HepG2 (cell line): ENCODE measurements at regions not wholly inside any gene's neighbourhood (a gene's known extent, or its start where the extent isn't known, plus 50 kb on each side); places are given as distances from the start of the nearest gene placed in this dataset.

ENCODE experiments used
- ATAC-seq: fragments of 200-7000 bp; cut with Tn5 transposase; 3 replicates; pipeline ENCODE4 v1.9.1; 2020; ENCODE audit warnings: mild to moderate bottlenecking, moderate library complexity
- BruUV-seq: library from RNA; stranded (reverse); fragments of 400-500 nt; replicated peaks from 2 replicates; lab custom pipeline; 2021; lab: Mats Ljungman, UMichigan
- CTCF ChIA-PET: fragments of 300-600 bp; formaldehyde crosslinking; extraction: SDS; loops from one replicate; lab custom pipeline; 2021; ENCODE audit warnings: low total read pairs, inconsistent platforms, low intra/inter-chr PET ratio; lab: Yijun Ruan, JAX
- POLR2A ChIA-PET: fragments of 350-600 bp; sonication (Branson Sonifier 250); formaldehyde crosslinking; loops from one replicate; lab custom pipeline; 2020; ENCODE audit warnings: antibody characterized with exemption, inconsistent platforms; lab: Yijun Ruan, JAX
- DNase-seq: peaks from one replicate; pipeline ENCODE4 v3.0.0-alpha.2; 2015; ENCODE audit warnings: low spot score
- FAIRE-seq: peaks from 3 replicates; lab custom pipeline; 2011; peaks lifted over from hg19 to GRCh38; lab: Jason Lieb, UNC
- H2AFZ ChIP-seq: one replicate; pipeline ENCODE4 v1.6.1; 2011; ENCODE audit warnings: low read length, inconsistent platforms
- H3K27ac ChIP-seq: fragments of 300-600 bp; 3 replicates; pipeline ENCODE4 v1.8.0; 2011; ENCODE audit warnings: mixed run types, mild to moderate bottlenecking, mixed read lengths, low read length, inconsistent platforms; ENCODE audit not compliant: insufficient read depth; ENCODE audit errors: extremely low read length
- H3K27me3 ChIP-seq, 2 experiments: fragments of 200-600 bp in 1 of 2; 2 replicates in 1 of 2; 3 replicates in 1 of 2; pipeline versions ENCODE4 v1.6.0 to v1.8.0; 2011; ENCODE audit warnings: low read length in 2 of 2, mild to moderate bottlenecking in 2 of 2, moderate library complexity in 2 of 2, inconsistent platforms in 1 of 2; ENCODE audit not compliant: insufficient read depth in 2 of 2, control insufficient read depth in 1 of 2
- H3K36me3 ChIP-seq, 2 experiments: fragments of 200-600 bp in 1 of 2; replicated peaks in 1 of 2; 2 replicates in 1 of 2; 3 replicates in 1 of 2; pipeline versions ENCODE4 v1.5.1 to v1.8.0; 2011; ENCODE audit warnings: low read length in 2 of 2, inconsistent platforms in 1 of 2; ENCODE audit not compliant: insufficient read depth in 2 of 2, control insufficient read depth in 1 of 2
- H3K4me1 ChIP-seq: 2 replicates; pipeline ENCODE4 v1.5.1; 2012; ENCODE audit warnings: low read length, inconsistent platforms; ENCODE audit not compliant: insufficient read depth
- H3K4me2 ChIP-seq: 2 replicates; pipeline ENCODE4 v1.6.0; 2011; ENCODE audit warnings: low read depth, low read length, inconsistent platforms
- H3K4me3 ChIP-seq, 3 experiments: fragments of 200-600 bp in 1 of 3; sonication (generic), shearing (Covaris generic) in 1 of 3; replicated peaks in 1 of 3; 2 replicates each; pipeline ENCODE4 v1.5.1; 2011 to 2016; ENCODE audit warnings: low read length in 3 of 3, inconsistent platforms in 2 of 3, low read depth in 2 of 3, mild to moderate bottlenecking in 2 of 3, control low read depth in 1 of 3, mixed read lengths in 1 of 3; ENCODE audit not compliant: insufficient read depth in 1 of 3
- H3K79me2 ChIP-seq: one replicate; pipeline ENCODE4 v1.6.1; 2011; ENCODE audit warnings: low read length, inconsistent platforms; ENCODE audit not compliant: insufficient read depth
- H3K9ac ChIP-seq: 2 replicates; pipeline ENCODE4 v1.6.0; 2011; ENCODE audit warnings: mild to moderate bottlenecking, low read depth, low read length, inconsistent platforms; ENCODE audit not compliant: insufficient read depth
- H3K9me3 ChIP-seq: 2 replicates; pipeline ENCODE4 v1.5.1; 2012; ENCODE audit warnings: mild to moderate bottlenecking, low read length
- H4K20me1 ChIP-seq: 2 replicates; pipeline ENCODE4 v1.6.0; 2011; ENCODE audit warnings: inconsistent platforms, mild to moderate bottlenecking, low read length, moderate library complexity; ENCODE audit not compliant: insufficient read depth
- CSRNP1 ChIP-seq: sonication (generic); formaldehyde crosslinking; IDR thresholded peaks from 2 replicates; pipeline ENCODE4 v1.8.1; 2023; ENCODE audit warnings: mild to moderate bottlenecking, missing genetic modification reagents
- CSRNP2 ChIP-seq: sonication (generic); formaldehyde crosslinking; conservative IDR thresholded peaks from 2 replicates; pipeline ENCODE4 v1.8.0; 2022; ENCODE audit warnings: low read depth, missing genetic modification reagents
- HOXA7 ChIP-seq: sonication (generic); formaldehyde crosslinking; IDR thresholded peaks from 2 replicates; pipeline ENCODE4 v1.8.1; 2022; ENCODE audit warnings: mild to moderate bottlenecking, missing genetic modification reagents, moderate library complexity
- JUN ChIP-seq: sonication (generic); formaldehyde crosslinking; IDR thresholded peaks from 2 replicates; pipeline ENCODE4 v1.4.0; 2020; ENCODE audit warnings: mild to moderate bottlenecking, missing genetic modification reagents
- KLF13 ChIP-seq: sonication (generic); formaldehyde crosslinking; IDR thresholded peaks from 2 replicates; pipeline ENCODE4 v1.4.0; 2020; ENCODE audit warnings: mild to moderate bottlenecking, missing genetic modification reagents
- KMT2B ChIP-seq: IDR thresholded peaks from 2 replicates; pipeline ENCODE4 v1.6.1; 2016; ENCODE audit warnings: missing genetic modification reagents, missing compliant biosample characterization
- MATR3 ChIP-seq: sonication (generic); formaldehyde crosslinking; IDR thresholded peaks from 2 replicates; pipeline ENCODE4 v1.4.0; 2020; ENCODE audit warnings: missing genetic modification reagents
- NFATC3 ChIP-seq: sonication (generic); formaldehyde crosslinking; IDR thresholded peaks from 2 replicates; pipeline ENCODE4 v1.5.1; 2020; ENCODE audit warnings: mild to moderate bottlenecking, missing genetic modification reagents
- NFIB ChIP-seq: sonication (generic); formaldehyde crosslinking; IDR thresholded peaks from 2 replicates; pipeline ENCODE4 v1.9.0; 2021; ENCODE audit warnings: missing genetic modification reagents, mild to moderate bottlenecking, borderline replicate concordance
- PBX3 ChIP-seq: sonication (generic); formaldehyde crosslinking; IDR thresholded peaks from 2 replicates; pipeline ENCODE4 v1.8.1; 2023; ENCODE audit warnings: missing genetic modification reagents, inconsistent platforms, borderline replicate concordance
- SMAD3 ChIP-seq: sonication (generic); formaldehyde crosslinking; IDR thresholded peaks from 2 replicates; pipeline ENCODE4 v1.4.0; 2020; ENCODE audit warnings: missing genetic modification reagents
- SRSF1 ChIP-seq: fragments of 200-400 bp; formaldehyde crosslinking; optimal IDR thresholded peaks from 2 replicates; pipeline ENCODE3; 2017; ENCODE audit warnings: mild to moderate bottlenecking, low read depth, low read length, moderate library complexity
- TRIM24 ChIP-seq: sonication (generic); formaldehyde crosslinking; IDR thresholded peaks from 2 replicates; pipeline ENCODE4 v1.8.0; 2022; ENCODE audit warnings: mild to moderate bottlenecking, missing genetic modification reagents
- ZBTB38 ChIP-seq: sonication (generic); formaldehyde crosslinking; IDR thresholded peaks from 2 replicates; pipeline ENCODE4 v1.5.1; 2020; ENCODE audit warnings: mild to moderate bottlenecking, missing genetic modification reagents
- ZBTB7B ChIP-seq: sonication (generic); formaldehyde crosslinking; IDR thresholded peaks from 2 replicates; pipeline ENCODE4 v1.4.0; 2020; ENCODE audit warnings: missing genetic modification reagents
- ZNF432 ChIP-seq: sonication (generic); formaldehyde crosslinking; IDR thresholded peaks from 2 replicates; pipeline ENCODE4 v1.5.0; 2020; ENCODE audit warnings: missing genetic modification reagents, mild to moderate bottlenecking, borderline replicate concordance
- ZNF644 ChIP-seq: IDR thresholded peaks from 2 replicates; pipeline ENCODE4 v1.6.1; 2016; ENCODE audit warnings: low read depth
- WGBS: methylation state at CpG from one replicate; pipeline ENCODE4 v1.1.6; 2017; ENCODE audit warnings: low lambda C conversion rate; 5-methylcytosine and 5-hydroxymethylcytosine counted together
- in situ Hi-C: cut with HindIII; loops from 2 replicates; pipeline ENCODE4 v1.10.0; 2017; ENCODE audit warnings: low pct_unique_long_range_greater_than_20kb; ENCODE audit not compliant: extremely low pct_ligation_motif_present
- intact Hi-C: fragments of 100-400 bp; cut with micrococcal nuclease; formaldehyde crosslinking; loops from one replicate; pipeline ENCODE4 v1.10.0; 2022; ENCODE audit not compliant: unreplicated experiment

- in situ Hi-C loops, result no loop called here
- DNase-seq (no peak), ATAC-seq (no peak), FAIRE-seq (no peak)
- TF ChIP-seq TRIM24 (CRISPR knock-in tag) (no peak), ZBTB38 (CRISPR knock-in tag) (no peak), ZBTB7B (CRISPR knock-in tag) (no peak), CSRNP1 (no peak), SRSF1 (no peak), KLF13 (CRISPR knock-in tag) (no peak), JUN (CRISPR knock-in tag) (no peak), HOXA7 (no peak), ZNF432 (CRISPR knock-in tag) (no peak), NFATC3 (CRISPR knock-in tag) (no peak), KMT2B (CRISPR knock-in tag) (no peak), ZNF644 (CRISPR knock-in tag) (no peak), NFIB (no peak), PBX3 (CRISPR knock-in tag) (no peak), MATR3 (CRISPR knock-in tag) (no peak), CSRNP2 (CRISPR knock-in tag) (no peak), SMAD3 (CRISPR knock-in tag) (no peak)
- H3K27me3 ChIP-seq, result no peaks in the 10 kb centered on the region
- ChIA-PET POLR2A (no interaction called here), CTCF (no interaction called here)
- no peaks in the 10 kb centered on the region for H3K79me2 ChIP-seq
- H3K9ac ChIP-seq, result no peak overlapping the region
- no peak overlapping the region for H3K27ac ChIP-seq
- intact Hi-C loops, result no loop called here
- no peaks in the 10 kb centered on the region for H3K9me3 ChIP-seq
- H3K4me2 ChIP-seq, result no peak overlapping the region
- no peaks in the 10 kb centered on the region for H3K36me3 ChIP-seq
- no peak overlapping the region for H3K4me3 ChIP-seq
- no peaks in the 10 kb centered on the region for H3K4me1 ChIP-seq
- no TSS peak for BruUV-seq
- no peaks in the 10 kb centered on the region for H4K20me1 ChIP-seq
- 96% methylated on average over 7 of the region's 7 CpGs for WGBS
- no peak overlapping the region for H2AFZ ChIP-seq
Observed at GRCh38 chr16:51035711-51036110, 115.4 kb downstream of the SALL1 start.
